ENCODE measurements at regions not wholly inside any gene's neighbourhood (a gene's known extent, or its start where the extent isn't known, plus 50 kb on each side); places are given as distances from the start of the nearest gene placed in this dataset.

DNA sequence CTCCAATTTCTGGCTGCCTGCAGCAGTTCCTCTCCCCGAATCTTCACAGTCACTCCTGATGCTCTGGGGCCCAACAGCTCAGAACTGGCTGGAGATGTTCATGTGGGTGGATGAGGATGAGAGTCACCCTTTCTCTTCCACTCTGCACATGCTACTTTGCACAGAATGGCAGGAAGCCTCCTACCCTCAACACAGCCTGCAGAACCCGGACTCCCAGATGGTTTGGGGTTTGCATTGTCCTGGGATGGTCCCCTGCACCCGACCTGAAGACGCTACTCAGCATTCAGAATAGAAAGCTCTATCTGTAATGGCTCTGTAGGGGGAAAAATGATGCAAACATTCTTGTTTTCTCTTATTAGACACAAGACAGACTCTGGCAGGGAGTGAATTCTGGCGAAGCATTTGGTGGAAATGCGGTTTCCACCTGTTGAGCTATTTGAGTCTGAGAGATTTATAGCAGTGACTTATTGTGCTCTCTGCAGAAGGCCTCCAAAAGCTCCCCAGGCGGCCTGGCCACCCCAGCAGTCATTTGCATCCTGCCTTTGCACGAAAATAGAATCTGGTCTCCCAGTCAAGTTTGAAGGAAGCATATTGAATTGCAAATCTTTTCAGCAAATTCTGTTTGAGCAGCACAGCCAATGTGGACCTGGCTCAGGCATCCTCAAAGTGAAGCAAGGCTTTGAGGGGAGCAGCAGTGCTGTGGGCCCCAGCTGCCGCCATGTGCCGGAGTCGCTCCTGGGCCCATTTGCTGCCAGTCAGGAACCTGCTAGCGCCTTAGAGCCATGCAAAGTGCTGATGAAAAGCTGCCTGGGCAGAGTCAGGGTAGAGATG, 309.3 kb downstream of the TCERG1L start:
- BruUV-seq (replicated peaks) = no TSS peak
- Histone ChIP-seq H3K9me3 (ENCODE audit: low read length) (no peaks in the 10 kb centered on the region), H3K4me2 (ENCODE audit: low read length) (no peak overlapping the region), H2AFZ (ENCODE audit: low read length) (no peak overlapping the region), H3K4me3 (ENCODE audit: low read depth, low read length, poor library complexity, severe bottlenecking) (no peak overlapping the region), H3K27ac (ENCODE audit: low read depth, low read length, poor library complexity, severe bottlenecking) (no peak overlapping the region), H3K79me2 (ENCODE audit: insufficient read depth, low read depth, low read length) (no peaks in the 10 kb centered on the region), H3K4me1 (ENCODE audit: insufficient read depth, low read length, poor library complexity, severe bottlenecking) (no peaks in the 10 kb centered on the region), H3K36me3 (ENCODE audit: insufficient read depth, low read length) (no peaks in the 10 kb centered on the region), H4K20me1 (ENCODE audit: insufficient read depth, low read length) (no peaks in the 10 kb centered on the region), H3K9me2 (ENCODE audit: insufficient read depth, low read length) (no peaks in the 10 kb centered on the region)
- no peak for DNase-seq (ENCODE audit: low spot score)
- TF ChIP-seq EZH2phosphoT487 (IDR thresholded peaks at IDR 0.05; ENCODE audit: borderline replicate concordance, low read depth, low read length) = no peak
- no peak for TF ChIP-seq CTCF (conservative IDR thresholded peaks at IDR 0.05; ENCODE audit: low read length)
- POLR2A ChIA-PET = no interaction called here
- intact Hi-C loops (cut with micrococcal nuclease; ENCODE audit: unreplicated experiment) = no loop called here
- CTCF ChIA-PET (ENCODE audit: unreplicated experiment) = no interaction called here

GRCh38 chr10:131003455-131003854, 308.1 kb downstream of the TCERG1L start:
- no peak overlapping the region for H2AFZ ChIP-seq (ENCODE audit: low read length)
- H3K4me3 ChIP-seq (ENCODE audit: low read depth, low read length, poor library complexity, severe bottlenecking) = no peak overlapping the region
- no peaks in the 10 kb centered on the region for H3K36me3 ChIP-seq (ENCODE audit: insufficient read depth, low read length)
- POLR2A ChIA-PET = no interaction called here
- H3K4me1 ChIP-seq (ENCODE audit: insufficient read depth, low read length, poor library complexity, severe bottlenecking) = no peaks in the 10 kb centered on the region
- H3K9me3 ChIP-seq (ENCODE audit: low read length) = no peaks in the 10 kb centered on the region
- no peaks in the 10 kb centered on the region for H3K9me2 ChIP-seq (ENCODE audit: insufficient read depth, low read length)
- CTCF ChIA-PET (ENCODE audit: unreplicated experiment) = no interaction called here
- intact Hi-C loops (cut with micrococcal nuclease; ENCODE audit: unreplicated experiment) = no loop called here
- BruUV-seq (replicated peaks) = no TSS peak
- TF ChIP-seq EZH2phosphoT487 (IDR thresholded peaks at IDR 0.05; ENCODE audit: borderline replicate concordance, low read depth, low read length) = no peak
- TF ChIP-seq CTCF (conservative IDR thresholded peaks at IDR 0.05; ENCODE audit: low read length) = no peak
- no peaks in the 10 kb centered on the region for H3K79me2 ChIP-seq (ENCODE audit: insufficient read depth, low read depth, low read length)
- no peaks in the 10 kb centered on the region for H4K20me1 ChIP-seq (ENCODE audit: insufficient read depth, low read length)
- no peak for DNase-seq (ENCODE audit: low spot score)
- no peak overlapping the region for H3K4me2 ChIP-seq (ENCODE audit: low read length)
- H3K27ac ChIP-seq (ENCODE audit: low read depth, low read length, poor library complexity, severe bottlenecking) = no peak overlapping the region

DNA sequence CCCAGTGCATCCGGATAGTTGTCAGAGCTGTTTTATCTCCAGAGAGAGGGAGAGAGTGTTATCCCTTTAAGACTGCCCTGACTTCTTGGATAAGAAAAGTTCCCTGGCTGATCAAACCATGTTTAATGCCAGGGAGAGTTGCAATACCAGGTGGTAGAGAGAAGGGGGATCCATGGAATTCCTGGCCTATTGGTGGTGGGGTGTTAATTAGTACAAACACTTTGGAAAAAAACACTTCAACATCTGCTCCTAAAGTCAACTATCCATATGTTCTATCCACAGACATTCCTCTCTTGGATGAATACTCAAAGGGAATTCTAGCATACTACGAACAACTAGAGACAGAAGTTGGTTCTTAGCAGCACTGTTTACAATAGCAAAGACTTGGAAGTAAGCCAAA, 307.2 kb downstream of the TCERG1L start:
- BruUV-seq (replicated peaks) = no TSS peak
- no peak overlapping the region for H3K27ac ChIP-seq (ENCODE audit: low read depth, low read length, poor library complexity, severe bottlenecking)
- H2AFZ ChIP-seq (ENCODE audit: low read length) = no peak overlapping the region
- H4K20me1 ChIP-seq (ENCODE audit: insufficient read depth, low read length) = no peaks in the 10 kb centered on the region
- intact Hi-C loops (cut with micrococcal nuclease; ENCODE audit: unreplicated experiment) = no loop called here
- no peak for DNase-seq (ENCODE audit: low spot score)
- no peaks in the 10 kb centered on the region for H3K79me2 ChIP-seq (ENCODE audit: insufficient read depth, low read depth, low read length)
- no peaks in the 10 kb centered on the region for H3K4me1 ChIP-seq (ENCODE audit: insufficient read depth, low read length, poor library complexity, severe bottlenecking)
- H3K36me3 ChIP-seq (ENCODE audit: insufficient read depth, low read length) = no peaks in the 10 kb centered on the region
- H3K4me3 ChIP-seq (ENCODE audit: low read depth, low read length, poor library complexity, severe bottlenecking) = no peak overlapping the region
- no peaks in the 10 kb centered on the region for H3K9me2 ChIP-seq (ENCODE audit: insufficient read depth, low read length)
- H3K9me3 ChIP-seq (ENCODE audit: low read length) = no peaks in the 10 kb centered on the region
- POLR2A ChIA-PET = no interaction called here
- no peak overlapping the region for H3K4me2 ChIP-seq (ENCODE audit: low read length)
- TF ChIP-seq CTCF (conservative IDR thresholded peaks at IDR 0.05; ENCODE audit: low read length) (no peak), EZH2phosphoT487 (IDR thresholded peaks at IDR 0.05; ENCODE audit: borderline replicate concordance, low read depth, low read length) (no peak)
- CTCF ChIA-PET (ENCODE audit: unreplicated experiment) = no interaction called here
